HG03025 (cell line): ENCODE measurements at regions not wholly inside any gene's neighbourhood (a gene's known extent, or its start where the extent isn't known, plus 50 kb on each side); places are given as distances from the start of the nearest gene placed in this dataset.

Source experiments
- ATAC-seq: cut with Tn5 transposase; IDR thresholded peaks from one replicate; pipeline ENCODE4 v1.9.1; 2021; ENCODE audit warnings: mild to moderate bottlenecking, moderate library complexity; ENCODE audit not compliant: unreplicated experiment, low FRiP score

DNA sequence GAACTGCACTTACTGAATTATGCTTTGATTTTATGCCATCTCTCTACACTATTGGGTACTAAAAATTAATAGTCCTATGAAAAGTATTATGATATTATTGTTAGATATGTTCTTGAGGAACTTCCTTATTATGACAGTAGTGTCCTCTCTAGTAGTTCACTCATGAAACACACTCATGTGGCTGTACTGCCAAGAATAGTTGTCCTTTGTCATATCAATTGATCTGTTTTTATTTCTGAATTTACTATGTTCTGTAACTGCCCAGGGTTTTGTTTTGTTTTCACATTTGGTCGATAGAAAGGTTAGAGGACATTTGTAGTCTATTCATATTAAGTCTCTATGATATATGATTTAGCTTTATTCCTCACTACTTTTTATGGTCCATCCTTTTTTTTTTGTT is 215.2 kb downstream of the PPARGC1A start:
- ATAC-seq = no peak

DNA sequence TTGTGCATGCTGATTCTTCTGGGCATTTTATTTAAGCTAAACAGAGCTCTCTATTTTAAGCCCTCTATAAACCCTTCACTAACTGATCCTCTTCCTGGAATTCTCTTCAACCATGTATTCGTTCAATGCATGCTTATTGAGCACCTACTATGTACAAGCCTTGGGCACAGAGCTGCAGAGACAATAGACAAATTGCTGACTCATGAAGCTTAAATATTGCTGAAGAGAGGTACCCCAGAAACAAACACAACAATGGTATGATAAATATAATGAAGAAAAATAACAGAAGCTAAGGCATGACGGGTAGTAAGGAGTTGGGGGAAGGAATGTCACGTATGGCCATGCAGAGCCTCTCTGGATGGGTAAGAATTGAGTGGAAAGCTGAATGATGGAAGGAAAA is 222.2 kb downstream of the PPARGC1A start:
- no peak for ATAC-seq

DNA sequence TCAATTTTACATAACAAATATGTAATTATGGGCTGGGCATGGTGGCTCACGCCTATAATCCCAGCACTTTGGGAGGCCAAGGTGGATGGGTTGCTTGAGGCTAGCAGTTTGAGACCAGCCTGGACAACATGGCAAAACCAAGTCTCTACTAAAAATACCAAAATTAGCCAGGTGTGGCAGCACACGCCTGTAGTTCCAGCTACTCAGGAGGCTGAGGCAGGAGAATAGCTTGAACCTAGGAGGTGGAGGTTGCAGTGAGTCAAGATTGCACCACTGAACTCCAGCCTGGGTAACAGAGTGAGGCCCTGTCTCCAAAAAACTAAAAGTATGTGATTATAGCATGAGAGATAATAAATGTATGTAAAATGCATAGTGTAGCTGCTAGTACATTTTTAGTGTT is 229.0 kb downstream of the PPARGC1A start:
- no peak for ATAC-seq

DNA sequence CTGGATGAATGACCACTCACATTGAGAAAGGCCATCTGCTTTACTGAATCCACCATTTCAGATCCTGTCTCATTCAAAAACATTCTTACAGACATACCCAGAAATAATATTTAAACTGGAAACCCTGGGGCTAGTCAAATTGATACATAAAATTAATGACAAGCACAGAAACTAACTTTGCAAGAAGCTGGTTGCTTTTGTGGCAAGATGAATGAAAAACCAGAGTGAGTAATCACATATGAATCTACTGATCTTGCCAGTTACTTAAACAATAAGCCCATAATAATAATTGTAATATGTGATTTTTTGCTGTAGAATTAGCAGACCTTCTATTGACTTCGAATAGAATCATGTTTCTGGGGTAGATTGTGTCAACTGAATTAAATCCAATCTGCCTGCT is 235.1 kb downstream of the PPARGC1A start:
- no peak for ATAC-seq

DNA sequence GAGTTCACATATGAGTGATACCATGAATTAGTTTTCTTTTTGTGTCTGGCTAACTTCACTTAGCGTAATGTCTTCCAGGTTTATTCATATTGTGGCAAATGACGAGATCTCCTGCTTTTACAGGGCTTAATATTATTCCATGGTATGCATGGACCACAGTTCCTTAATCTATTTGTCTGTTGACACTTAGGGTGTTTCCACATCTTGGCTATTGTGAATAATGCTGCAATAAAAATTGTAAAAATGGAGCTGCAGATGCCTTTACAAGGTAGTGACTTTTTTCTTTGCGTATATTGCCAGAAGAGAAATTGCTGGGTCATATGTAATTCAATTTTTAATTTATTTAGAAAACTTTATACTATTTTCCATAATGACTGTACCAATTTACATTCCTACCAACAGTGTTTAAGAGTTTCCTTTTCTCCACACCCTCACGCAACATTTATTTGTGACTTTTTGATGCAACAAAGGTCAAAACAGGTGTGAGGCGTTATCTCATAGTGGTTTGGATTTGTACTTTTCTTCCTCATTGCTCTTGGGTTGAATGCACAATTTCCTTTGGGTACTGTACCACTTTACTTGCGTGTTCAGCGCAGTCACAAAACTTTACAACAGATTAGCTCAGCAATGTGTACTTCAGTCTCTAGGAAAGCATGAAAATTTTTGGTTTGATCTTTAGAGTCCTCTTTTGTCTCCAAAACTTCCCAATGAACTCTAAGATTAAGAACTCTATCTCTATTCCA is 240.8 kb downstream of the PPARGC1A start:
- ATAC-seq = no peak

DNA sequence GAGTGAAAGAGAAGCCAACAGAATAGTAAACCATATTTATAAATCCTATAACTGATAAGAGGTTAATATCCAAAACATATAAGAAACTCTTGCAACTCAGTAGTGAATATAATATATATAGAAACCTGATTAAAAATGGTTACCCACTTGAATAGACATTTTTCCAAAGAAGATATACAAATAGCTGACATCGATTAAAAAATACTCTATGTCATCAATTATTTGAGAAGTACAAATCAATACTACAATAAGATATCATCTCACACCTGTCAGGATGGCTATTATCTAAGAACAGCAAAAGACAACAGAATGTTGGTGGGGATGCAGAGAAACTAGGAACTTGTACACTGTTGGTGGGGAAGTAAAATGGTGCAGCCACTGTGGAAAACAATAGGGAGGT is 254.4 kb downstream of the PPARGC1A start:
- no peak for ATAC-seq

DNA sequence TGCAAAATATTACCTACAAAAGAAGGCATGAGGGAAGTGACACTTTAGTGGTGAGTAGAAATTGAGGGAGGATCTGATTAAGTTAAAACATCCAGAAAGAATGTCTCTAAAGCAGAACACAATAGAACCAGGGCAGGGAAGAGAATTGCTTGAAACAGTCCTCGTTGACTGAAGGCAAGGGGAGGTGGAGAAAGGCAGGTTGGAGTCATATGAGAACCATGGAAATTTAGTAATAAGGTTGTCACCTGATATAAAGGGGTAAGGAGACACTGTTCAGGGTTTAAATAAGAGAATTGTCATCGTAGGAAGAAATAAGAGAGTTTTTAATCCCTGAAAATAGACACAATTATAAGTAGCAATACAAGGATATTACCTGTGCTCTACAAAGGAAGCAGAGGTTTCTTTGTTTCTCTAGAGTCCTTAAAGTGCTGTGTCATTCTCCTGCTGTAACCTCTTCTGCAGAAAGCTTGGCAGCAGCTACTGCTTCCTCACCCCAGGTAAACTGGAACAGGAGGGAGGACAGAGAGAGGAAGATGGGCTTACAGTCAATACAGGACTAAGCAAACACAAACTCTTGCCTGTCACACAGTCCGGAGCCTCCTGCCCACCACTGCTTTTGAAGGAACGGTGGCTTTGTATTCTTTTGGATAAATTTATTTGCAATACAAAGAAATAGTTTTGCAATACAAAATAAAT is 258.4 kb downstream of the PPARGC1A start:
- no peak for ATAC-seq

DNA sequence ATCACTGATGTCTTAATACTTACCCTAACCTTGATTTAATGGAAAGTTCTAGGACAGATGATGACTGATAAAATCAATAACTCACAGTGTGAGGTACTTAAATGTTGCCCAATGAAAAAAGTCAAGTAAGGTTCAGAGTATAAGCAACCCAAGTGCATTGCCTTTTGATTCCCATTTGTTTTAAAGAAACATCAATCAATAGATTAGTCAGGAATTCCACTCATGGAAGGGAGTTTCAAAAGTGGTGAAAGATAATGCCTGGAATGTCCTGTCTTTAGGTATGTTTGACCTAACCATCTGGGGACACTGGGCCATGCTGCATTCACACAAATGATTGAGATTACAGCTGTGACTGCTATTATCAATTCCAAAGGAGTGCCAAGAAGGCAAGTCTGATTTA is 259.7 kb downstream of the PPARGC1A start:
- no peak for ATAC-seq

DNA sequence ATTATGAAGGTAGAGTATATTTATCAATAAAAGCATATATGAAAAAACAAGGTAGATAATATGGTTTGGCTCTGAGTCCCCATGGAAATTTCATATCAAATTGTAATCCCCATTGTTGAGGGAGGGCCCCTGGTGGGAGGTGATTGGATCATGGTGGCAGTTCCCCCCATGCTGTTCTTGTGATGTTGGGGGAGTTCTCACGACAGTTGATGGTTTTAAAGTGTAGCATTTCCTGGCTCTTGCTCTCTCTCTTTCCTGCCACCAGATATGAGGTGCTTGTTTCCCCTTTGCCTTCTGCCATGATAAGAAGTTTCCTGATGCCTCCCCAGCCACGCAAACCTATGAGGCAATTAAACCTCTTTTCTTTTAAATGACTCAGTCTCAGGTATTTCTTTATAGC is 260.4 kb downstream of the PPARGC1A start:
- no peak for ATAC-seq

DNA sequence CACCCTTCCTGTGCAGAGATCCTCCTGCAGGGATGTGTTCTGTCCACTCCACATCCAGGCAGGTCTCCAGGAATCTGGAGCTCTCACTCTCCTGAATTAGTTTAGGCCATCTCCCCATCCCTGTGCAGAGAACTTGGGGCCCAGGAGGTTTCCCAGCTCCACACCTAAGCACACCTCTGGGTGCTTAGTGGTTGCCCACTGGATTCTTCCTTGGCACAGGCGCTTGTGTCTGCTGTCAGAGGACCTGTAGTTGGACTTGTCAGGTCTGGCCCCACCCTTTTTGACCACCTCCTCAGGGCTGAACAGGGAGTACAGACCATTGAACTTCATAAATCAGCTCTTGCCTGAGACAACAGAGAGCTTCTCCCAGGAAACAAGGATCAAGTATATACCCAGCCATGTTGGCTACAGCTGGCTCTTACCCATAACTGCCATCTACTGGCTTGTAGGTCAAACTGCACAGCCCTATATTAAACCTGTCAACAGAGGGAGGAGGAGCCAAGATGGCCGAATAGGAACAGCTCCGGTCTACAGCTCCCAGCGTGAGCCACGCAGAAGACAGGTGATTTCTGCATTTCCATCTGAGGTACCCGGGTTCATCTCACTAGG is 275.5 kb downstream of the PPARGC1A start:
- ATAC-seq = peak; percentile 55

DNA sequence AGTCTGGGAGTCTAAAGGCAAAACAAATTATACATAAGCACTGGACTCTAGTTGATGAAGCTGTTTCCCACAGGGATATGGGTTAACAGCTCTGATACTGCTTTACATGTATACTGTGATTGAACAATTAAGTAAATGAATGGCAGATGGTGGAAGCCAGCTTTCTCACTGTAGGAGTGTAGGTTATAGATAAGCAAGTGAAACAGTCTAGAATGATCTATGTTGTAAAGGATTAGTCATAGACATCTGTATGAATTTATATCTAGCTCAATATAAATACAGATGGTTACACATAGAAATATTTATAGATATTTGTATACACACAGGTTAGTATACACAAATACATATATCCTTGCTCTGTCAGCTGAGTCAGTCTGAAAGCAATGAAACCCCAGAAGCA is 276.1 kb downstream of the PPARGC1A start:
- ATAC-seq = no peak

DNA sequence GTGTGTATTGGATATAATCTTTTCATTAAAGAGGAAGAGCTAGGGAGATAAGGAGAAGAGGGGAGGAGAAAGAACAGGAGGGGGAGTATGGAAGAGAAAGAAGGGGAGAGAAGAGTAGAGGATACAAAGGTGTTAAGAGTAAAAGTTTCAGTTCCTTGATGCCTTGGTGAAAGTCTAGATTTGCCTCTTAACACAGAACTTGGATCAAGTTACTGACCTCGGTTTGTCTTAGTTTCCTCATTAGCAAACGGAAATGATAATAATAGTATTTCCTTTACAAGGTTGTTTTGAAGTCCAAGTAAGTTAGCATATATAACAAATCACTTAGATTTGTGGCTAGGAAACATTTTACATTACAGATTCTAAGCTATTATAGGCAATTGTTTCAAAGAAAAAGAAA is 287.1 kb downstream of the PPARGC1A start:
- ATAC-seq = no peak

DNA sequence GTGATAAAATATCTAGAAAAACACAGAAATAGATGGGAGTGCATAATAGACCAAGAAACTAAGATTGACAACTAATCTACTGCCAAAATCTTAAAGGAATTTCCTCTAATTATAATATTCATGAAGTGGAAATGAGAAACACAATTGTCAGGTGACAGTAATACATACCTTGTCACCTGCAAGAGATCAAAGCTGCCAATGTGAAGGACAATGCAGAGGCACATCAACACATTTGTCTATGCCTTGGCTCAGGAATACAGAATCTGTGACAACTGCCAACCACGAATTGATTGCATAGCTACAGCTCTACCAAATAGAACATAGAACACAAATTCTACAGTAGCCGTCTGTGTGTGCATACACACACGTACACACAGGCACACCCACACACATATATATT is 295.7 kb downstream of the PPARGC1A start:
- ATAC-seq = no peak

DNA sequence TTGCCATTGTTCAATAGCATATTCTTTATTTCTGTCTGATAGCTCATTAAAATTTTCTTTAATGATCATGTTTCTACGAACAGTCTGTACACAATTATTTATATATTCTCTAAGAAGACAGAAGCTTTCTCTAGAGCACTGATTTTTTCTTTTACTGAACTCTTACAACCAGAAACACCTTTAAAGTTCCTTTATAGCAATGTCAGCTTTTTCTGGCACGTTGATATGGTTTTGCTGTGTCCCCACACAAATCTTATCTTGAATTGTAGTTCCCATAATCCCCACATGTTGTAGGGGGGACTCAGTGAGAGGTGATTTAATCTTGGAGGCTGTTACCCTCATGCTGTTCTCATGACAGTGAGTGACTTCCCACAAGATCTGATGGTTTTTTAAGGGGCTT is 299.4 kb downstream of the PPARGC1A start:
- no peak for ATAC-seq

DNA sequence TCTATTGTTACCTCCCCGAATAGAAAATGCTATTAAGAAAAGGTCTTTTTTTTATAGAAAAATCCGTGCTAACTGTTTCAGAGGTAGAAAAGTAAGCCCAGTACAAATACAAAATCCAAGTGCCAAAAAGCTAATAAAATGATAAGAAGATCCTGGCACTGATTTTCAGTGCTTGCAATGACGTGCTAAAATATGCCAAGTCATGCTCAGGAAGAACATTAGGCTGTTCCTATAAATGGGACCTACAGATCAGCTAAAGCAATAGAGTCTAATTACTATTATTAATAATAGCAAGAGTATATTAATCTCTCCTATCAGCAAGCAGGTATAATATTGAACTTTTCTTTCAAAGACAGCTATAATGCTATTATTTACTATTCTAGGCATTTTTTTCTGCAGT is 305.8 kb downstream of the PPARGC1A start:
- ATAC-seq = no peak

DNA sequence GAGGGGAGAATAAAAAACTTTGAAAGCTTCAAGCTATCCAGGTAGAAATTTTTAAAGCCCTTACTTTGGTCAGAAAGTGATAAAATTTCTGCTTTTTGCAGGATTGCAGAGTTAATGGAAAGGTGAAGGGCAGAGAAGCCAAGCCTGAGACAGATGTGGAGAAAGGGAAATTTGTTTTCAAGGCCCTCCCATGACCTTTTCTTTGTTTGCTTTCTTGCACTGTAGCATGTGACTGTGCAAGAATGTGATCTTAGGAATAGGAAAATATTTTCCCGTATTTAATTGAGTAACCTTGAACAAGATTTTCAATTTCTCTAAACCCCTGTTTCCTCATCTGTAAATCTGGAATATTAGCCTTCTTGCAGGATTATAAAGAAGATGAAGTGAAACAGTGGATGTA is 307.2 kb downstream of the PPARGC1A start:
- ATAC-seq = no peak

DNA sequence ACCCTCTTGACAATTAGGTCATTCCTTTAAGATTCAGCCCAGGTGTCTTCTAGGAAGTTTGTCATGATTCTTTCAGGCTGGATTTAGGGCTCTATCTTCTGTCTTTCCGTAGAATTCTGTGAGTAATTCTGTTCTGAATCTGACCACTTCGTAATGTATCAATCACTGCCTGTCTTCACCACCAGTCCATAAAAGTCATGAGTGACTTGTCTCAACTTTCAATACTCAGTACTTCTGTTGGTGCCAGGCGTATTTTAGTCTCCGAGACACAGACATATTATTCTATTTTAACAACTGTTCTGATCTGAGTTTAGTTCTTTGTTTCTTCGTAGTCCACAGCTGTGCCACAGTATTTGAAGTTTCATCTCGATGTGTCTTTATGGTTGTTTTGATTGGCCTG is 310.7 kb downstream of the PPARGC1A start:
- no peak for ATAC-seq

DNA sequence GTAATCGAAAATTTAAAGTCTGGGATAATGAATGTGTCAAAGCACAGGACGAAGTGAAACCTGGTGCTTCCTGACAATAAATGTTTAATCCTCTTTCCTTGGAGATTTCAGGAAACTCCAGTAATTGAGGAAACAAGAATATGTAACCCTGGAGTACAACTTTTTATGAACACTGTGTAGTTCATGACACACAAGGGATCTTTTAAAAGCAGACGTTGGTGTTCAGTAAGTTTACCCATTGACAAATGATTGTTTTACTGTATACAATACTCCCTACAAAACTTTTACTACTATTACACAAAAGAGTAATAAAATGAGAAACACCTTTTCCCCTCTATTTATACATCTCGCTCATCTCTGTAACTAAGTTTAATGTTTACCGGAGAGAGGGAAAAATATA is 312.4 kb downstream of the PPARGC1A start:
- no peak for ATAC-seq

DNA sequence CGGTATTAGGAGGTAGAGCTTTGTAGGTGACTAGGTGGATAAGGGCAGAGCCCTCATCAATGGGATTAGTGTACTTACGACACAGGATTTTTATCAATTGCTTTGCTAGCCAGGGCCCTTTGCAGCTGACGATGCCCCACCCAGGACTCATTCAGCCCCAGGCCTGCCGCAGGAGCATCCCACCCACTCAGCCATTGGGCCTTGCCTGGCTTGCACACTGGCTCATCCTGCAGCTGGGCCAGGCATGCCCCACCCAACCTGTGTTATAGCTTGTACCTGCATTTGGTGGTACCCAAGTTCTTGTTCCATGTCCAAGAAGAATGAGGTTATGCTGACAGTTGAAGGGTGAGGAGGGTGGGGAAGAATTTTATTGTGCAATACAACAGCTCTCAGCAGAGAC is 317.5 kb downstream of the PPARGC1A start:
- no peak for ATAC-seq

DNA sequence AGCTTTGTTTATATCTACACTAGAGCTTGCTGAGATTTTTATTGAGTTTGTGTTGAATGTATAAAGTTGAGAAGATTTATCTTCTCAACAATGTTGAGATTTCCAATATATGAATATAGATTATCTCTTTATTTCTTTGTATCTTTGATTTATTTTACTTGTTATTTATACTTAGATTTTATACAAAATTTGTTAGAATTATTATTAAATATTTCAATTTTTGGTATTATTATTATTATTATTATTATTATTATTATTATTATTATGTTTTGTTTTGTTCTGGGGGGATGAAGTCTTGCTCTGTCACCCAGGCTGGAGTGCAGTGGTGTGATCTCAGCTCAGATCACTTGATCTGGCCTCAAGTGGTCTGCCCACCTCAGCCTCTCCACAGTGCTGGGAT is 322.5 kb downstream of the PPARGC1A start:
- no peak for ATAC-seq

DNA sequence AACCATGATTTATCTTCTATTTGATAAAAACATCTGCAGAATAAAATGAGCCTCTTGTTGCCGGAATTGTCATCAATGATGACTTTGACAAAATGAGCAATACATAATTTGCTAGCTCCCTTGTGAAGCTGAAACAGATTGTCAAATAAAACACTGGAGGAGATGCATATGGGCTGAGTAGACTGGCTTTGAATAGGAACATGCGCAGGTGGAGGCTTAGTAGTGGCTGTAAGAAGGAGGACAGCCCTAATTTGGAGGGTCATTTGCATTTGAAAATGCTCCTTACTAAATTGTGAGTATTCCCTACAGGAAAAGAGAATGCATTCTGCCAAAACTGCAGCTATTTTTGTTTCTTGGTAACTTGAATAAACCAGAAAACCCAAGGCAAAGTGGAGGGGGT is 329.1 kb downstream of the PPARGC1A start:
- ATAC-seq = no peak

DNA sequence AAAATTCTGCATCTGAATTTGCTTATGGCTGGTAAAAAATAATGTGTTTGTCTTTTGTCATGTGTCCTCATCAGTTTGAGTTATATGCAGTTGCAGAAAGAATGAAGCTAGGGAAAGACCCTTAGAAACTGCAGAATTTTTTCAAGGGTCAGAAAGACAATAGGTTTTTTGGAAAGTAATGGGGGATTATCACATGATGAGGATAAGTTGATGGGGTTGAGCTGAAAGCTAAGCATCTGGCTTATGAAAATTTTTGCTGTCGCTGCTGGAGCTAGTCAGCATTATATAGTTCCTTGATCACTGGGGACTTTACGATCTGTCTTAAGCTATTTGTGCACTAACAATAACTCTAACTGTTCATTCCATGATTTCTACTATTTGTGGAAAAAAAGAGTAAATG is 331.7 kb downstream of the PPARGC1A start:
- ATAC-seq = no peak
